ENCODE measurements at regions not wholly inside any gene's neighbourhood (a gene's known extent, or its start where the extent isn't known, plus 50 kb on each side); places are given as distances from the start of the nearest gene placed in this dataset.

DNA sequence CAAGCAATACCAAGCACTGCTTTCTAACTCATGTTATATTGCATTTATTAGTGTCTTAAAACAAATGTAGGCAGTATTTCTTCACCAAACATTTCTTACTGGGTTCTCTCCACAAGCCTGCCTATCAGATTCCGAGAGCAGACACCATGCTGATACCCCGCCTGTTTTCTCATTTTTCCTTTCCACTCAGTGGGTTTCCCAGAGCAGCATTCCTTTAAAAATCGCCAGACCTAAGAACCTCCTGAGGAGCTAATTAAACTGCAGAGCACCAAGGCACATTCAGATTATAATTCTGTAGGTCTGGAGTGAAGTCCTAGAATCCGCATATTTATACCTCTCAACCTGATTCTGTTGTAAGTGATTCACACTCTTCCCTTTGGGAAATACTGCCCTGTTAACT, 405.6 kb downstream of the TNS1 start:
- no peaks in the 10 kb centered on the region for H3K79me2 ChIP-seq (ENCODE audit: insufficient read depth, low read length)
- TF ChIP-seq EZH2phosphoT487 (conservative IDR thresholded peaks at IDR 0.05; ENCODE audit: low read length) = no peak
- TF ChIP-seq, protein P1, sequence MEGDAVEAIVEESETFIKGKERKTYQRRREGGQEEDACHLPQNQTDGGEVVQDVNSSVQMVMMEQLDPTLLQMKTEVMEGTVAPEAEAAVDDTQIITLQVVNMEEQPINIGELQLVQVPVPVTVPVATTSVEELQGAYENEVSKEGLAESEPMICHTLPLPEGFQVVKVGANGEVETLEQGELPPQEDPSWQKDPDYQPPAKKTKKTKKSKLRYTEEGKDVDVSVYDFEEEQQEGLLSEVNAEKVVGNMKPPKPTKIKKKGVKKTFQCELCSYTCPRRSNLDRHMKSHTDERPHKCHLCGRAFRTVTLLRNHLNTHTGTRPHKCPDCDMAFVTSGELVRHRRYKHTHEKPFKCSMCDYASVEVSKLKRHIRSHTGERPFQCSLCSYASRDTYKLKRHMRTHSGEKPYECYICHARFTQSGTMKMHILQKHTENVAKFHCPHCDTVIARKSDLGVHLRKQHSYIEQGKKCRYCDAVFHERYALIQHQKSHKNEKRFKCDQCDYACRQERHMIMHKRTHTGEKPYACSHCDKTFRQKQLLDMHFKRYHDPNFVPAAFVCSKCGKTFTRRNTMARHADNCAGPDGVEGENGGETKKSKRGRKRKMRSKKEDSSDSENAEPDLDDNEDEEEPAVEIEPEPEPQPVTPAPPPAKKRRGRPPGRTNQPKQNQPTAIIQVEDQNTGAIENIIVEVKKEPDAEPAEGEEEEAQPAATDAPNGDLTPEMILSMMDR (IDR thresholded peaks at IDR 0.05; ENCODE audit: insufficient read depth, low read length, poor library complexity, severe bottlenecking) = no peak
- no peak overlapping the region for H3K9ac ChIP-seq (ENCODE audit: low read length)
- H3F3A ChIP-seq (ENCODE audit: insufficient read depth) = no peaks in the 10 kb centered on the region
- no peak overlapping the region for H2AFZ ChIP-seq (ENCODE audit: low read depth, low read length, severe bottlenecking)
- H3K4me3 ChIP-seq (ENCODE audit: insufficient read depth, low read length, poor library complexity, severe bottlenecking) = no peak overlapping the region
- H3K36me3 ChIP-seq (ENCODE audit: low read length) = no peaks in the 10 kb centered on the region
- no peaks in the 10 kb centered on the region for H3K9me3 ChIP-seq (ENCODE audit: insufficient read depth, low read length)
- H3K4me2 ChIP-seq (ENCODE audit: low read depth, low read length, poor library complexity, severe bottlenecking) = no peak overlapping the region
- H3K27me3 ChIP-seq (ENCODE audit: low read length) = no peaks in the 10 kb centered on the region
- no peaks in the 10 kb centered on the region for H3K9me2 ChIP-seq (replicated peaks; ENCODE audit: insufficient read depth, low read length)
- H4K20me1 ChIP-seq (ENCODE audit: low read depth, low read length) = no peaks in the 10 kb centered on the region
- no peak overlapping the region for H3K27ac ChIP-seq (ENCODE audit: low read depth, low read length)

DNA sequence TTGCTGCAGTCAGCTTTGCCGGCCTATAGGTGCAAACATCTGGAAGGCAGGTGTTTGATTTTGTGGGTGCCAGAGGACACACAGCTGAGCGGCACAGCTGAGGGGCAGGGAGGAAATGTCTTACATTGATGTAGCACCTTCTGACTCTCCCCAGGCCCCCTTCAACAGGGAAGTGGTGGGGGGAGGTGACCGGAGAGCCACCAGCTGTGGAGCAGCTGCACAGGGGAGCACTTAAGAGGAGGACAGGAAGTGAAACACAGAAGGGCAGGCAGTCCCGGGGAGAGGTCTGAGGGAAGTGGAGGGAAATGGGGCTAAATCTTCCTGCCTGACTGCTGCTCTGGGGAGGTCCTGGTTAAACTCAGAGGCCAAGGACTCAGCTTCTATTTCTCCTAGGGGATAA, 409.1 kb downstream of the TNS1 start:
- Histone ChIP-seq H3K79me2 (ENCODE audit: insufficient read depth, low read length) (no peaks in the 10 kb centered on the region), H3K4me3 (ENCODE audit: insufficient read depth, low read length, poor library complexity, severe bottlenecking) (no peak overlapping the region), H3F3A (ENCODE audit: insufficient read depth) (no peaks in the 10 kb centered on the region), H3K4me2 (ENCODE audit: low read depth, low read length, poor library complexity, severe bottlenecking) (no peak overlapping the region), H2AFZ (ENCODE audit: low read depth, low read length, severe bottlenecking) (no peak overlapping the region), H3K27ac (ENCODE audit: low read depth, low read length) (no peak overlapping the region), H4K20me1 (ENCODE audit: low read depth, low read length) (no peaks in the 10 kb centered on the region), H3K9me2 (replicated peaks; ENCODE audit: insufficient read depth, low read length) (no peaks in the 10 kb centered on the region), H3K9ac (ENCODE audit: low read length) (no peak overlapping the region), H3K9me3 (ENCODE audit: insufficient read depth, low read length) (no peaks in the 10 kb centered on the region), H3K36me3 (ENCODE audit: low read length) (no peaks in the 10 kb centered on the region), H3K27me3 (ENCODE audit: low read length) (no peaks in the 10 kb centered on the region)
- TF ChIP-seq, protein P1 (IDR thresholded peaks at IDR 0.05; ENCODE audit: insufficient read depth, low read length, poor library complexity, severe bottlenecking) = no peak
- TF ChIP-seq EZH2phosphoT487 (conservative IDR thresholded peaks at IDR 0.05; ENCODE audit: low read length) = no peak

DNA sequence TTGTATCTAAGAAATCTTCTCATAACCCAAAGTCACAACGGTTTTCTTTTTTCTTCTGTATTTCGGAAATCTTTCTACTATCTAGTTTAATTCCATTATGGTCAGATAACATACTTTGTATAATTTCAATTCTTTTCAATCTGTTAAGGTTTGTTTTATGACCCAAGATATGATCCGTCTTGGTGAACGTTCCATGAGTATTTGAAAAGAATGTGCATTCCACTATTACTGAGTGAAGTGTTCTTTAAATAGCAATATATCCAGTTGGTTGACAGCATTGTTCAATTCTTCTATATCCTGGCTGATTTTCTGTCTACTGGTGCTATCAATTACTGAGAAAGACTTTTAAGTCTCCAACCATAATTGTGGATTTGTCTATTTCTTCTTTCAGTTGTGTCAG, 414.5 kb downstream of the TNS1 start:
- no peak overlapping the region for H3K27ac ChIP-seq (ENCODE audit: low read depth, low read length)
- TF ChIP-seq, protein P1 (IDR thresholded peaks at IDR 0.05; ENCODE audit: insufficient read depth, low read length, poor library complexity, severe bottlenecking) = no peak
- no peak for TF ChIP-seq EZH2phosphoT487 (conservative IDR thresholded peaks at IDR 0.05; ENCODE audit: low read length)
- H3K27me3 ChIP-seq (ENCODE audit: low read length) = no peaks in the 10 kb centered on the region
- H3K36me3 ChIP-seq (ENCODE audit: low read length) = no peaks in the 10 kb centered on the region
- no peak overlapping the region for H3K4me3 ChIP-seq (ENCODE audit: insufficient read depth, low read length, poor library complexity, severe bottlenecking)
- no peaks in the 10 kb centered on the region for H3K9me3 ChIP-seq (ENCODE audit: insufficient read depth, low read length)
- H3K4me2 ChIP-seq (ENCODE audit: low read depth, low read length, poor library complexity, severe bottlenecking) = no peak overlapping the region
- no peak overlapping the region for H2AFZ ChIP-seq (ENCODE audit: low read depth, low read length, severe bottlenecking)
- H3K9me2 ChIP-seq (replicated peaks; ENCODE audit: insufficient read depth, low read length) = no peaks in the 10 kb centered on the region
- H4K20me1 ChIP-seq (ENCODE audit: low read depth, low read length) = no peaks in the 10 kb centered on the region
- no peaks in the 10 kb centered on the region for H3K79me2 ChIP-seq (ENCODE audit: insufficient read depth, low read length)
- no peak overlapping the region for H3K9ac ChIP-seq (ENCODE audit: low read length)
- H3F3A ChIP-seq (ENCODE audit: insufficient read depth) = no peaks in the 10 kb centered on the region

Data from SU-DHL-6 (cell line).